ENCODE measurements at regions not wholly inside any gene's neighbourhood (a gene's known extent, or its start where the extent isn't known, plus 50 kb on each side); places are given as distances from the start of the nearest gene placed in this dataset.

DNA sequence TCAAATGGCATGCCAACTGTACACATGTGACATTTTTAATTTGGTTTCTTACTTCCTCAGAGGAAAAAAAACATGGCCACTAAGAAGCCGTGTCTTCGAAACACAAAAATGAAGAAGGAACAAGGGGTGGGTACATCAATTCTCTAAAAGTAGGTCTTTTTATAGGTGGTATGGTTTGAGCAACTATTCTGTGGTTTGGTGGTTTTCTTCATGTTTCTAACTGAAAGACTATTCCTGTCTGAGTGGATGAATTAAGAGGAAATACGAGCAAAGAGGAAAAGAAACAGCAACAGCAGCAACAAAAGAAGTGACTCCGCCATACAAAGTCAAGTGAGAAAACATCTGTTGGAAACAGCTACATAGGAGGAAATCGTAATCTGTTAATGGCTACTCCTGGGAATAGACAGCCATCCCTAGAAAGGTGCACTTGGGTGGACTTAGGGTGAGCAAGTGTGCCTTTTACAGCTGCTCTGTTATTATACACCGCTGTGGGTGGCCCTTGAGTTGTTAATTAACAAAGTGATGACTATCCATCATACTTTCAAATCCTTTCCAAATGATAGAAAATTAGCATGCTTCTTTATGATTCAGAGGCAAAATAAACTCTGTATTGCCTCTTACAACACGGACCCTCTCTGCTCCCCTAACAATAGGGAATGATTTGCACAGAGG is 575.8 kb downstream of the TLE1 start:
- in situ Hi-C loops (cut with MboI; ENCODE audit: low pct_unique_long_range_greater_than_20kb, low sequenced_read_pairs), result no loop called here
- peak; percentile 95 for DNase-seq

DNA sequence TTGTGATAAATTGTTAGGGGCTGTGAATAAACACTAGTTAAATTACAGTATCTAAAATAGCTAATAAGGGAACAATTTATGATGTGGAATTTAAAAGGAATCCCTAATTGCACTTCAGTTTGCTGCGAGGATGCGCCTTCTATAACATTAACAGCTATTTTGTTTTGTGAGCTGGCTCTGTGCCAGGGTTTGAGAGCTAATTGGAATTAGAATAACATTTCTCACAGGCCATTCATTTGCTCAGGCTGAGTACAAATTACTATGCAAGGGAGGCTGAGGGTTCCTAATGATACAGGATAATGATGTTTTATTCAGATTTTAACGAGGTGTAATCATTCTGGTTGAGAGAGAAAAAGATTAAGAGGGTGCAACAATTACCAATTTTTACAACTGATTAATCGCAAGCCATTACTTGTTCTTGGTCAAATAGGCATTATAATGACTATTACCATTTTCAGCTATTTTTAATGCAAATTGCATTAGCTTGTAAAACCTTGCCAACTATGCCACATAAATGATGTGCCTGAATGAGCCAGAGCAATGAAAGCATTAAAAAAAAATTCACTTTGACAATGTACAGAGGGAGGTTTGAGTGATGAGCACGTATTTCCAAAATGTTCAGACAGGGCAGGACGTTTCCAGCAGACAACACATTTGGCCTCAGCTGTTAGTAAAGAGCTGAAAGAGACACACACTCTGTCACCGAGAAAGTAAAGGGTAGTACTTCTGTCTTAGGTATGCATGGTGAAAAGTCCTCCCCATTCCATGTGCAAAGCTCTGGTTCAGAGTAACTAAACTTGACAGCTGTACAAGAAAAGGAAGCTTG is 576.5 kb downstream of the TLE1 start:
- in situ Hi-C loops (cut with MboI; ENCODE audit: low pct_unique_long_range_greater_than_20kb, low sequenced_read_pairs), result no loop called here
- no peak for DNase-seq

DNA sequence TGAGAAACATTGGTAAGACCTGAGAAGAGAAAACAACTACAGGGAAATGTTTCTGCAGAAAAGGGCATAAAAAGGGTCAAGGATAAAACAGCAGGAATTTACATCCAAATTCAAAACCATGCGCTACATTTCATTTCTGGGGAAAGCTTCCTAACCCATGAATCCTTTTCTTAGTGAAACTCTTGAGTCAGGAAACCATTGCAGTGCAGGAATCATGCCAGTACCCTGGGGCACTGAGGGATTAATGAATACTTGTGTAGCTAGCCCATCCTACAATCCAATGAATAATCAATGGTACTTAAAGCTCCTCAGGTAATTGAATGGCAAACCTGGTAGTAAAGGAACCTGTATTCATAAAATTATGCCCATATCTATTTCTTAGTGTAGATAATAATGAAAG is 580.5 kb downstream of the TLE1 start:
- DNase-seq, result no peak
- in situ Hi-C loops (cut with MboI; ENCODE audit: low pct_unique_long_range_greater_than_20kb, low sequenced_read_pairs), result no loop called here

DNA sequence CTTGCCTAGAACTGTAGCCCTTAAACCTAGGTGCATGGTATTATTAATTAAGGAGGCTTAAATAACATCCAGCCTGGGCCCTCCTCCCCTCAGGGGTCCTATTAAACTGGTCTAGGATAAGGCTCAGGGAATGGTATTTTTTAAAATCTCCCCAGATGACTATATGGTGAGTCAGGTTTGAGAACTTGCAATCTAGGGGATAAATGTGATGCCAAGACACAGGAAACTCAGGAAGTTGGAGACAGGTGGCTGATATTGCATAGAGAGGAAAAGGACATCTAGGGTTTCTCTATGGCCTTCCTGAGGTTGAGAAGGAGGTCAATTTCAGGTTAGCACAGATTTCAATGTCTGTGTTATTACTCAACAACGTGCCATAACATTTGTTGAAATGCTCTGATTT is 581.0 kb downstream of the TLE1 start:
- in situ Hi-C loops (cut with MboI; ENCODE audit: low pct_unique_long_range_greater_than_20kb, low sequenced_read_pairs), result no loop called here
- no peak for DNase-seq

DNA sequence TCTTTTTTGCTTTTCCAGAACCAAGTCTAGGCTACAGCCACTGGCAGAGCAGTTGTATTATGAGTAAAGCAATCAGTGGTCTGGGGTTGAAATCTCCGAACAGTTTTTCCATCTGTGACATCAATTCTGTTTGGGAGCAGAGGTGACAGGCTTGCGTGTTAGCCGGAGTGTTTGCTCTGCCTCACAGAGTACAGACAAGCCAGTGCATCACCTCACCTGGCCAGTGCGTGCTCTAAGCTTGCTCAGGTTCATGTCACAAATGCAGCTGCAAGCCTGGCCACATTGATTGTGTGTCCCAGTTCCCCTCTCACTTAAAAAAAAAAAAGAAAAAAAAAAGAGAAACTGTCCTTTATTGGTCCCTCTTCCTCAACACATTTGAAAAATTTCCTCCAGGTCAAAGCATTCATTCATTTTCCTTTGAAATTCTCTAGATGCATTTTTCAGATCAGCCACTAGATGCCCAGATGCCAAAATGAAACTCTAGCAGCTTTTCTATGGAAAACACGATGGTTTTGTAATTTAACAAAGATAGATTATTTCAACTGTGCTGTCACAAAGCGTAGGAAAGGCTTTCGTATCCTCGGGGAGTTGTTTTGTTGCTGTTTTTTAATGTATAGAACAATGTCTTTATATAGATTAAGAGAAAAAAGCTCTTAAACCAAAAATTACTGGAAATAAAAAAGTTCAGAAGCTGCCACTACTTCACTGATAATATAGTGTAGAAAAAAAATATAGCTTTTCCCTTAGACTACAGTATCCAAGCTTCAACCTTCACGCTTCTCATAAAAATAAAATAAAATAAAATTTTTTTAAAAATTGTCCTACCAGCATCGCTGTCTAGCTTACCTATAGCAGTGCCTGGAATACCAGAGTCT is 585.5 kb downstream of the TLE1 start:
- in situ Hi-C loops (cut with MboI; ENCODE audit: low pct_unique_long_range_greater_than_20kb, low sequenced_read_pairs), result no loop called here
- no peak for DNase-seq

DNA sequence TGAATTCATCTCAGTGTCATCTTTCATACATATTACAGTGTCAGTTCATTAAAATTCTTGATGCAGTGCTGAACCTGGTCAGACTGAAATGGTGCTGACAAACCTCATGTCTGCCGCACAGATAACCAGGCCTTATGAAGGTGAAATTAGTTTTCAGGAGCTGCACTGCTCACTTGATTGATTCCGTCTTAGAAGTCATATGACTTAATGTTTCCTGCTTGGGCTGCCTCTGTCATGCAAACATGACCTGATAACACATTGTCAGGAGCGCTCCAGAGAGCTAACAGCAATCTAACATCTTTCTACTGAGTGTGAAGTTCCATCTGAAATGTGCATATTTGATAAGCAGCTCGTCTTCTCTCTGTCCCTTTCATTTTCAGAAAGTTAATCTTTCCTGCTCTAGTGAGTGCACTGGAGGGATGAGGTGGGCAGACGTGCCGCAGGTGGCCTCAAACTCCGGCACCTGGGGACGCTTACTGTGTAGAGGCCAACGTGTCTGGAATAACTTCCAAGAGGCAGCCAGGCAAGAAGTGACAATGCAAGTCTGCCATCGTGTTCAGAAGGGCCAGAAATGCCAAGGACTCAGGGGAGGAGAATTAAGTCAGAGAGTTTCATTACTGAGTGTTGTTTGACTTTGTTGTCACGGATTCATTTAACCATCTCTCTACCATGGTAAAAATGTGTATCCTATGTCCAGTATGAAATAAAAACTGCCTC is 592.1 kb downstream of the TLE1 start:
- no peak for DNase-seq
- in situ Hi-C loops (cut with MboI; ENCODE audit: low pct_unique_long_range_greater_than_20kb, low sequenced_read_pairs), result no loop called here

DNA sequence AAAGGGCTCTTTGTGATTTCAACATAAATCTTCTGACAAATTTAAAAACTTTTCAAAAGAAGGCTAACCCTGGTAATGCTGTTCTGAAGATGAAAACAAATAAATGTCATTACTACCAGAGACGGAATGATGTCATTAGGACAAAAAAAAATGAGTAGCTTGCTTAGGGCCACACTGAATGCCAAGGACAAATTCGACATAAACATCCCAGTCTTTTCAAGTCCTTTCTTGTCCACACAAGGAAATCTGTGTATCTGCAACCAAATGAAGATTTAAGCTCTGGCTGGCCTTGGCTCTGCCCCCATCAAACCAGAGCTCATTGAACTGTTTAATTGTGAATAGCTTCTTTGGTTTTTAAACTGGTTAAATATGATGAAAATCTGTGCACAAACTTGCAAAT is 592.7 kb downstream of the TLE1 start:
- in situ Hi-C loops (cut with MboI; ENCODE audit: low pct_unique_long_range_greater_than_20kb, low sequenced_read_pairs), result no loop called here
- DNase-seq, result no peak

DNA sequence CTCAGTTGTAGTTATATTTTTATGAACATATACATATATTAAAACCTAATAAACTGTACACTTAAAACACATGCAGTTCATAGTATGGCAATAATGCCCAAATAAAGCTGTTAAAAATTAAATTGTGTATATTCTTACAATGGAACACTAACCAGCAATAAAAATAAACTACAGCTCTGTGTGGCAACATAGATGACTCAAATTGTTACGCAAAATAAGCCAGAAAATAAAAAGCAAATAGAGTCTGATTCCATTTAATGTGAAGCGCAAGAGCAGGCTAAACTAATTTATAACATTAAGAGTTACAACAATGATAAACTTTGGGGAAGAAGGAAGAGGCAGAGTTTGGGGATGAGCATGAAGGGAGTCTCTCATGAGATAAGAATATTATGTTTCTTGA is 597.3 kb downstream of the TLE1 start:
- no peak for DNase-seq
- in situ Hi-C loops (cut with MboI; ENCODE audit: low pct_unique_long_range_greater_than_20kb, low sequenced_read_pairs), result no loop called here

DNA sequence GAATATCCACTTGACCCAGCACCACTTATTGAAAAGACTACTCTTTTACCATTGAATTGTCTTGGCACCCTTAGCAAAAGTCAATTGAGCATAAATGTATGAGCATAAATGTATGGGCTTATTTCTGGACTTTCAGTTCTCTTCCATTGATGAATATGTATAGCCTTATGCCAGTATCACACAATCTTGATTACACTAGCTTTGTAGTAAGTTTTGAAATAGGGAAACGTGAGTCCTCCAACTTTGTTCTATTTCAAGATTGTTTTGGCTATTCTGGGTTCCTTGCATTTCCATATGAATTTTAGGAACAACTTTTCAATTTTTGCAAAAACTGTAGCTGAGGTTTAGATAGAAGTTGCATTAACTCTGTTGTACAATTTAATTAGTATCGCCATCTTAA is 601.0 kb downstream of the TLE1 start:
- in situ Hi-C loops (cut with MboI; ENCODE audit: low pct_unique_long_range_greater_than_20kb, low sequenced_read_pairs), result no loop called here
- DNase-seq, result no peak

DNA sequence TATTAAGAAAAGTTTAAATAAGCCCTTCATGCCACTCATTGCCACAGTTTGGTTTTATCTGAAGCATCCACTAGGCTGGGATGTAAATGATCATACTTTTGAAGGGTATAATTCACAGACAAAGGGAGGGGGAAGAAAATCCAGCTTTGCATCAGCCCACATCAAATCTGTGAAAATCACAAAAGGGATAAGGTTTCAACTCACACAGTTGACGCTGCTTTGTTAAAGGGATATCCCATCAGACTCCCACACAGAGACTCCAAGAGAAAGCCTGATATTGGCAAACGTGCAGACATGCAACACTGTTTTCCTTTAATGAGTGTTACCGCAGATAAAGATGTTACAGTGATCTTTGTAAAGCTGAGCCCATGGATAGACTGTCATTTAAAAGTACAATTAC is 602.9 kb downstream of the TLE1 start:
- DNase-seq, result no peak

DNA sequence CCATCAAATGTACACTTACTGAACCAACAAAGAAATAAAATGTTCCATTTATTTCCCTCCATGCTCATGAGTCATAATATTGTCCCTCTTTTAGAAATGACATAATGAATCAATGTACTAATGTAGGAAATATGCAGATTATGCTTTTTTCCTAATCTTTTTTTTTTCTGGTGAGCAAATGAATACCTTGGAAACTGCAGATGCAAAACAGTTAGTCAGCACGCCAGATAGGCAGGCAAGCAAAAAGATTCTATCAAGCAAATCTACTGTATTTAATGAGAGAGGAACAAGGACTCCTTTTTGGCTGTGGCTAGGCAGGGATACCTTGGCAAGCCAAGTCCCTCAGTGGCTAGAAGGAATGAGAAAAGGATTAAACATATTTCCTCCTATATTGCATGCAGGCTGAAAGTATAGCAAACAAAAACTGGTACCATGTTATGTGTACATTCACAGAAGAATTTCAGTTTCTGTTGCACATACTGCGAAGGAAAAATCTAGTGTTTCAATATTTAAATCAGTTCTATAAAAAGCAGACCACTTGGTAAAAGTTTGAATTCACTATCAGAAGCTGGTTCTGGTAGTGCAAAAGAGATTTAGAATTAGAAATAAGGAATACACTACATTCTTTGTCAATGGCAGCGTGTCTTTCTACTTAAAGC is 605.4 kb downstream of the TLE1 start:
- in situ Hi-C loops (cut with MboI; ENCODE audit: low pct_unique_long_range_greater_than_20kb, low sequenced_read_pairs), result no loop called here
- no peak for DNase-seq

More for the DNA sequence above, 602.9 kb downstream of the TLE1 start:
- in situ Hi-C loops (cut with MboI; ENCODE audit: low pct_unique_long_range_greater_than_20kb, low sequenced_read_pairs), result no loop called here

DNA sequence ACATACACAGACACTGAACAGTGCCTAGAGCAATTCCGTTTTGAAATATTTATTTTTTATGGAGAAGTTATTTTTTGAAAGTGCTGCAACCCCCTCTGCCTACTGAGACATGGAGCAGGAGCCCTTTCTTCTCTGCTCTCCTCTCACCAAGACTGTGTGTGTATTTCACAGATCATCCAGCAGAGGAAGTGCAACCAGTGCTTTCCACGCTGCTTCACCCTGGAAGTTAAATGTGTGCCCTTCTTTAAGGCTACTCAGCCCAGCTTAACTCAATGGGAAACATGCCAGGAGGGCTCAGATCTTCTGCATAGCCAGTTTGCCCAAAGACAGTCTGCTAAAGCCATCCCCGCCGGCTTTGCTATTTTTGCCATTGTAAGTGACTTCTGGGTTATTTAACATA is 606.3 kb downstream of the TLE1 start:
- DNase-seq, result no peak
- in situ Hi-C loops (cut with MboI; ENCODE audit: low pct_unique_long_range_greater_than_20kb, low sequenced_read_pairs), result no loop called here

DNA sequence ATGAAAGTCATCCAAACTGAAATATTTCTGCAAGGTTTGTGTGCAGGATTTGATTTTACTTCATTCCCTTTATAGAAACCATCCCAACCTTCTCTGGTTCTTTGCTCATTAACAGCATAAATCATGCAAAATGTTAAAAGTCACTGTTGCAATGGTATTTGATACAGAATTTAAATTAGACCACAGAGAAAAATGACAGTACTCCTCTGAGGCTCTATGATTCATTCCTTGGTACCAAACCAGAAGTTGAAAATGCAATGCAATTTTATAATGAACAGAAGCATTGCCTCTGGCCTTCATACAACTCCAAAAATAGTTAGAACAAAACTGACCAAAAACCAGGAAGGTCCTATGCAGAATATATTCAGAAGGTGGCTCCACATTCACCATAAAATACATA is 607.1 kb downstream of the TLE1 start:
- no peak for DNase-seq
- in situ Hi-C loops (cut with MboI; ENCODE audit: low pct_unique_long_range_greater_than_20kb, low sequenced_read_pairs), result no loop called here

DNA sequence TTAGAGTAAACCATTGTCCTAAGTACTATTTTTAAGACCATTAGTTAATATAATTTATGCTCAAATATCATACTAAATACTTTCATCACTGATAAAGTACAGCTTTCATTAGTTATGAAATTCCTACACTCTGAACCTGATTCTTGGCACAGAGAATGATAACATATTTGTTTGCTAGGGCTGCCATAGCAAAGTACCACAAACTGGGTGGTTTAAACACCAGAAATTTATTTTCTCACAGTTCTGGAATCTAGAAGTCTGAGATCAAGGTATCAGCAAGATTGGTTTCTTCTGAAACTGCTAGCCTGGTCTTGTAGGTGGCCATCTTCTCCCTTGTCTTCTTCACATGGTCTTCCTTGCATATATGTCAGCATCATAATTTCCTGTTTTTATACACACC is 608.4 kb downstream of the TLE1 start:
- no peak for DNase-seq
- in situ Hi-C loops (cut with MboI; ENCODE audit: low pct_unique_long_range_greater_than_20kb, low sequenced_read_pairs), result no loop called here

DNA sequence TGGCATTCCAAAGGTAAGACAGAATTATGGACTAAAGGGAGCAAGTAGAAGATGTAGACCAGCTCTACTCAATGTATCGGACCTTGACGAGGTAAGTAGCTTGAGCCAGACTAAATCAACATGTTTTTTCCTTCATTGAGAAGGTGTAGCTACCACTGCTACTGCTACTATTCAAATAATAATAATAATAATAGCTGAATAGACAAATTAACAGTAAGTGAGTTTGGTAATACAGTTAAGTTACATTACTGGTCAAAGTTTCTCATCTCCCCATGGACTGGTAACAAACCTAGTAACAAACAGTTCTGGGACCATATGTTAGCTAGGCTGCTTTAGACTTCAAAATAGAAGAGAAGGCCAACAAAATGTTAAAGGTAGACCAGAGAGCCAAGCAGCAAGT is 609.2 kb downstream of the TLE1 start:
- no peak for DNase-seq
- in situ Hi-C loops (cut with MboI; ENCODE audit: low pct_unique_long_range_greater_than_20kb, low sequenced_read_pairs), result no loop called here

DNA sequence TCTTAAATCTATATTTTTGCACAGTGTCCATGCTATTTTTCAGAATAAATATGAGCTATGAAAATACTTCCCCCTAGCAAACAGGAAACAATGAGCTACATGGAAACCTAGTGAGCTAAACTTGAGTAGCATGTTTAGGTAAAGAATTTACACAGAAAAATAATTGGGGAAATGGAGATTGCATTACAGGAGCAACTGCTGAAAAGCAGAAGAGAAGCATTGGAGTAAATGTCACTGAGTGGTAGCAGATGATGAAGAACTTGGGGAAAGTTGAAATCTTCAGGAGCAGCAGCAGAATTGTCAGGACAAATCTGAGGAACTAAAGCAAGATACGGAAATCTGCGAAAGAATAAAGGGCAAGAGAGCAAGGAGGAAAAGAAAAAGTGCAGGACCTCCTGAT is 610.3 kb downstream of the TLE1 start:
- DNase-seq, result no peak
- in situ Hi-C loops (cut with MboI; ENCODE audit: low pct_unique_long_range_greater_than_20kb, low sequenced_read_pairs), result no loop called here

DNA sequence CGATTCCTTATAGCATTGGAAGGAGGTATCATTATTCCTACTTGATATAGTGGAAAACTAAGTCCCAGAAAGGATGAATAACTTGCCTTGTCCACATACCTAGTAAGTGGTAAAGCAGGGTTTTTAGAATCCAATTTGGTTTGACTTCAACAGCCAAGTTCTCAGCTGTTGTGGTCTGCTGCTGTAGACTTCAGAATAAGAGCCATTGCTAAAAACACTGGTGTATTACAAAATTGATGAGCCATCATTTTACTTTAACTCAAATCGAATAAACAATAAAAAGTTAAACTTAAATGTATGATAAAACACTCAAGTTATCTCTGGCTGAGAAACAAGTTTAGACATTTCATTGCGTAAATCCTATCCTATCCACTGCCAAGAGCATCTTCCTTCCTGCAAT is 610.8 kb downstream of the TLE1 start:
- no peak for DNase-seq
- in situ Hi-C loops (cut with MboI; ENCODE audit: low pct_unique_long_range_greater_than_20kb, low sequenced_read_pairs), result no loop called here

DNA sequence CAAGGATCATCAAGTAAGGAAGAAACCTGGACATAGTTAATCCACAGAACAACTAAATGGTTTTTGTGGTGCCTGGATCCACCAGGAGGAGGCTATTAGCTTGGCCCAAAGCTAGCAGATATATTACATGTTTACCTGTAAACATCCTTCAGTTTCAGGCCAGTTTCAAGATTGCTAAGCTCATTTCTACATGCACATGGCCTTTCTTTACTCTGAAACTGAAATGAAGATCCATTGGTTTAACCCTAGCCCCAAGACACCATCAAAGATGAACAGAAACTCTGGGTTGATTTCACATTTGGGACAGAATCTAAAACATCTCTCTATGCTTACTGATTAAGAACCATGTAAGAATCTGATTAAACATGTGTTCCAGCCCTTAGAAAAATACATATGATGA is 611.8 kb downstream of the TLE1 start:
- in situ Hi-C loops (cut with MboI; ENCODE audit: low pct_unique_long_range_greater_than_20kb, low sequenced_read_pairs), result no loop called here
- DNase-seq, result no peak

DNA sequence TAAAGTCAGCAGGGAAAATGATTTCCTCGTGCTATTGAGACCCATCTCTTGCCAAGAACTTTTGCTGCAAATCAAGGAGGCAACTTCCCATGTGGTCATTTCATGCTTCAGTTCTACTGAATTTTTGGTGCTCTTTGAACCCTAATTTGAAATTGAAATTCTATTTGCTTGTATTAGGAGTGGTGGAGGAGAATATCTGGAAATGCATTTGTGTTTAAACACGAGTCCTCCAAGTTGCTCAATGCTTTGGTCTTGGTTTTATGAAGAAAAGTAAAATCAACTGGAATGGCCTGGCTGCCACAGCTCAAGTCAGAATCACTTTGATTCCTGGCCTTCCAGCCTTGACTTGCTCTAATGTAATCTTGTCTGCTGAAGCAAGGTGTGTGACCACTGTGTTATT is 613.2 kb downstream of the TLE1 start:
- in situ Hi-C loops (cut with MboI; ENCODE audit: low pct_unique_long_range_greater_than_20kb, low sequenced_read_pairs), result no loop called here
- no peak for DNase-seq
